GM23338 (cell line): ENCODE measurements at regions not wholly inside any gene's neighbourhood (a gene's known extent, or its start where the extent isn't known, plus 50 kb on each side); places are given as distances from the start of the nearest gene placed in this dataset.

Experiments
- CTCF ChIP-seq, 2 experiments: fragments of 200-600 bp in 1 of 2; sonication (generic) in 1 of 2; conservative IDR thresholded peaks; 2 replicates each; pipeline versions ENCODE4 v1.5.1 to v1.6.1; 2016 to 2017; ENCODE audit warnings: antibody characterized with exemption in 2 of 2, low read depth in 2 of 2, mild to moderate bottlenecking in 2 of 2, moderate library complexity in 1 of 2
- EZH2 ChIP-seq: fragments of 200-600 bp; sonication (generic); IDR thresholded peaks from one replicate; pipeline ENCODE4 v1.8.0; 2017; ENCODE audit warnings: antibody characterized with exemption, mild to moderate bottlenecking, low read depth; ENCODE audit not compliant: unreplicated experiment
- POLR2AphosphoS5 ChIP-seq: IDR thresholded peaks from 2 replicates; pipeline ENCODE4 v1.6.1; 2016; ENCODE audit warnings: antibody characterized with exemption, low read depth
- ZNF114 ChIP-seq: fragments of 250-450 bp; sonication (Bioruptor Pico); IDR thresholded peaks from 2 replicates; pipeline ENCODE4 v1.5.0; 2020; ENCODE audit warnings: mild to moderate bottlenecking, moderate library complexity
- TF ChIP-seq, protein P1 (sequence below): IDR thresholded peaks from one replicate; pipeline ENCODE4 v1.6.1; 2018; ENCODE audit warnings: antibody characterized with exemption; ENCODE audit not compliant: unreplicated experiment
- TF ChIP-seq, protein P2 (sequence below): IDR thresholded peaks from 2 replicates; pipeline ENCODE4 v1.6.1; 2016; ENCODE audit warnings: antibody characterized with exemption

- TF ChIP-seq ZNF114, result no peak
- no peak for TF ChIP-seq POLR2AphosphoS5
- no peak for TF ChIP-seq CTCF (conservative IDR thresholded peaks at IDR 0.05; ENCODE audit: low read depth in 2 of 2)
- no peak for TF ChIP-seq EZH2
- TF ChIP-seq, protein P1, sequence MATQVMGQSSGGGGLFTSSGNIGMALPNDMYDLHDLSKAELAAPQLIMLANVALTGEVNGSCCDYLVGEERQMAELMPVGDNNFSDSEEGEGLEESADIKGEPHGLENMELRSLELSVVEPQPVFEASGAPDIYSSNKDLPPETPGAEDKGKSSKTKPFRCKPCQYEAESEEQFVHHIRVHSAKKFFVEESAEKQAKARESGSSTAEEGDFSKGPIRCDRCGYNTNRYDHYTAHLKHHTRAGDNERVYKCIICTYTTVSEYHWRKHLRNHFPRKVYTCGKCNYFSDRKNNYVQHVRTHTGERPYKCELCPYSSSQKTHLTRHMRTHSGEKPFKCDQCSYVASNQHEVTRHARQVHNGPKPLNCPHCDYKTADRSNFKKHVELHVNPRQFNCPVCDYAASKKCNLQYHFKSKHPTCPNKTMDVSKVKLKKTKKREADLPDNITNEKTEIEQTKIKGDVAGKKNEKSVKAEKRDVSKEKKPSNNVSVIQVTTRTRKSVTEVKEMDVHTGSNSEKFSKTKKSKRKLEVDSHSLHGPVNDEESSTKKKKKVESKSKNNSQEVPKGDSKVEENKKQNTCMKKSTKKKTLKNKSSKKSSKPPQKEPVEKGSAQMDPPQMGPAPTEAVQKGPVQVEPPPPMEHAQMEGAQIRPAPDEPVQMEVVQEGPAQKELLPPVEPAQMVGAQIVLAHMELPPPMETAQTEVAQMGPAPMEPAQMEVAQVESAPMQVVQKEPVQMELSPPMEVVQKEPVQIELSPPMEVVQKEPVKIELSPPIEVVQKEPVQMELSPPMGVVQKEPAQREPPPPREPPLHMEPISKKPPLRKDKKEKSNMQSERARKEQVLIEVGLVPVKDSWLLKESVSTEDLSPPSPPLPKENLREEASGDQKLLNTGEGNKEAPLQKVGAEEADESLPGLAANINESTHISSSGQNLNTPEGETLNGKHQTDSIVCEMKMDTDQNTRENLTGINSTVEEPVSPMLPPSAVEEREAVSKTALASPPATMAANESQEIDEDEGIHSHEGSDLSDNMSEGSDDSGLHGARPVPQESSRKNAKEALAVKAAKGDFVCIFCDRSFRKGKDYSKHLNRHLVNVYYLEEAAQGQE, result no peak
- TF ChIP-seq, protein P2, sequence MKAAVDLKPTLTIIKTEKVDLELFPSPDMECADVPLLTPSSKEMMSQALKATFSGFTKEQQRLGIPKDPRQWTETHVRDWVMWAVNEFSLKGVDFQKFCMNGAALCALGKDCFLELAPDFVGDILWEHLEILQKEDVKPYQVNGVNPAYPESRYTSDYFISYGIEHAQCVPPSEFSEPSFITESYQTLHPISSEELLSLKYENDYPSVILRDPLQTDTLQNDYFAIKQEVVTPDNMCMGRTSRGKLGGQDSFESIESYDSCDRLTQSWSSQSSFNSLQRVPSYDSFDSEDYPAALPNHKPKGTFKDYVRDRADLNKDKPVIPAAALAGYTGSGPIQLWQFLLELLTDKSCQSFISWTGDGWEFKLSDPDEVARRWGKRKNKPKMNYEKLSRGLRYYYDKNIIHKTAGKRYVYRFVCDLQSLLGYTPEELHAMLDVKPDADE, result no peak
Observed at GRCh38 chr4:89660444-89661172, 176.4 kb downstream of the SNCA start.
